ENCODE measurements at regions not wholly inside any gene's neighbourhood (a gene's known extent, or its start where the extent isn't known, plus 50 kb on each side); places are given as distances from the start of the nearest gene placed in this dataset.

DNA sequence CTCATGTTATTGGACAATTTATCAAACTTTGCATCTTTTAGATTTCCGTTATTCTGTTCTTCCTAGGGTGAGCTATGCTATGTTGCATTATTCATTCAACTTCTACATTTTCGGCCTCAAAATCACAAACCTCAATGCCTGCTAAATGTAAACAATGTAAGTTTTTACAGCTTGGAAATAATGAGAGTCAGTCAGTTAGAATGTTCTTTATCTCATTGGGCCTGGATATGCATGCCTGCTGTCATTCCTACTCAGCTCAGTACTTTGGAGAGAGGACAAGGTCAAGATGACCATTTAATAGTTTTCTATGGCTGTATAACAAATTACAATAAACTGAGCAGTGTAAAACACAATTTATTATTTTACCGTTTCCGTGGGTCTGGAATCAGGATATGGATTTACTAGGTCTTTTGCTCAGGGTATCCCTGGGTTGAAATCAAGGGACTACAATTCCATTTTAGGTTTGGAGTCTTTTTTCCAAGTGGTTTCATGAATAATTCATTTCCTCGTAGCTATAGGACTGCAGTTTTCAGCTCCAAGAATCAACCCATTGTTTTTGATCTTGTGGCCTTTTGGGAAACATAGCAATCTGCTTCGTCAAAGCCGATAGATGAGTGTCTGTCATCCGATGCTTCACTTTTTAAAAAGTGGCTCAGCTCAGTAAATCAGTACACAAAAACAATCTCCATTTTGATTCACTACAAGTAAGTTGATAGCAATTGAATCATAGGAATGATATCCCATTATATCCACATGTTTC lies 1143.2 kb upstream of the CDH6 start:
- TF ChIP-seq ZC3H10 (CRISPR knock-in tag; IDR thresholded peaks at IDR 0.05) (no peak), TOX (CRISPR knock-in tag; IDR thresholded peaks at IDR 0.05; ENCODE audit: borderline replicate concordance) (no peak), ESRRG (CRISPR knock-in tag; IDR thresholded peaks at IDR 0.05) (no peak), ARNTL (CRISPR knock-in tag; IDR thresholded peaks at IDR 0.05; ENCODE audit: borderline replicate concordance, low read depth) (no peak), RARB (CRISPR knock-in tag; IDR thresholded peaks at IDR 0.05) (no peak), PPARA (CRISPR knock-in tag; IDR thresholded peaks at IDR 0.05; ENCODE audit: borderline replicate concordance) (no peak), TCF4 (CRISPR knock-in tag; IDR thresholded peaks at IDR 0.05; ENCODE audit: borderline replicate concordance) (no peak), ZNF565 (CRISPR knock-in tag; conservative IDR thresholded peaks at IDR 0.05; ENCODE audit: low read depth) (no peak), ISL1 (CRISPR knock-in tag; IDR thresholded peaks at IDR 0.05) (no peak), BACH2 (CRISPR knock-in tag; IDR thresholded peaks at IDR 0.05; ENCODE audit: borderline replicate concordance) (no peak)
- TF ChIP-seq, protein P1, sequence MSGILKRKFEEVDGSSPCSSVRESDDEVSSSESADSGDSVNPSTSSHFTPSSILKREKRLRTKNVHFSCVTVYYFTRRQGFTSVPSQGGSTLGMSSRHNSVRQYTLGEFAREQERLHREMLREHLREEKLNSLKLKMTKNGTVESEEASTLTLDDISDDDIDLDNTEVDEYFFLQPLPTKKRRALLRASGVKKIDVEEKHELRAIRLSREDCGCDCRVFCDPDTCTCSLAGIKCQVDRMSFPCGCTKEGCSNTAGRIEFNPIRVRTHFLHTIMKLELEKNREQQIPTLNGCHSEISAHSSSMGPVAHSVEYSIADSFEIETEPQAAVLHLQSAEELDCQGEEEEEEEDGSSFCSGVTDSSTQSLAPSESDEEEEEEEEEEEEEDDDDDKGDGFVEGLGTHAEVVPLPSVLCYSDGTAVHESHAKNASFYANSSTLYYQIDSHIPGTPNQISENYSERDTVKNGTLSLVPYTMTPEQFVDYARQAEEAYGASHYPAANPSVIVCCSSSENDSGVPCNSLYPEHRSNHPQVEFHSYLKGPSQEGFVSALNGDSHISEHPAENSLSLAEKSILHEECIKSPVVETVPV (CRISPR knock-in tag; IDR thresholded peaks at IDR 0.05), result no peak
- ATAC-seq, result no peak

DNA sequence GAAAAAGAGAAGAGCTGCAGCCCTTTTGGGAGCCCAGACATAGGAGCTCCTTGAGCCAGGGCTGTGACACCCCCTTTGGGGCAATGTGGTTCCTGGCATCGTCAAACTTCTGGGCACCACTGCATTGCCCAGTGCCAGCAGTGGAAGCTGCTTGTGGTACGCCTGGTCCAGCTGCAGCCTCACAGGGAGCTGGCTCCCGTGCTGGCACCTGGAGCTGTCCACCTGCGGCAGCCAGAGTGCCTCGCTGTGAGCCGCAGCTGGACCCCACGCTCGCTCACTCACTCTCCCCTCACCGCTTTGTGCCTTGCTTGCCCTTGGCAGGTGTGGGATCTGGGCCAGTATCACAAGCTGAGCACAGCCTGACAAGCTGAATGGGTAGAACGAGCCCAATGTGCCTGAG lies 1150.8 kb upstream of the CDH6 start:
- no peak for TF ChIP-seq ISL1 (CRISPR knock-in tag; IDR thresholded peaks at IDR 0.05)
- no peak for TF ChIP-seq ARNTL (CRISPR knock-in tag; IDR thresholded peaks at IDR 0.05; ENCODE audit: borderline replicate concordance, low read depth)
- no peak for ATAC-seq

DNA sequence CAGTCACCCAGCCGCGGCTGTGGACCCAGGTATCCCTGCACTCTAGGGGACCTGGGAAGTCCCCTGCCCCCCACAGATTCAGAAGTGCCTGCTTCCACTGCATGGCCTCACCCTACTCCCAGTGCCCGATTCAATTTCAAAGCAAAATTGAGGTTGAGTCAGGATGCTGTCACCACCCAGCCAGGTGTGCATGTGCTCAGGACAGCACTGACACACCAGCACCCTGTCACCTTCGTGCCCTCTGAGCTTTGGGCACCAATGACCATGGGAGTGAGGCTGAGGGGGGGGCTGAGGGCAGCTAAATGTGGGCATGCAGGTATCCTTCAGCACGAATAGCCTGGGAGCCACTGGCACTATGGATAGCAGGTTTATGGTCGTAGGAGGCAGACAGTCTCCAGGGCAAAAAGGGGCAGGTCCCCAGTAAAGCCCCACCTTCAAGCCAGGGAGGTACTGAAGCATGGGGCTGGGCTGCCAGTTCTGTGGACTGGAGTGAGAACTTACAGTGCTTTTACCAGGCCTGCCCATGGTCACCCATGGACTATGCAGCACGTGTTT lies 1151.6 kb upstream of the CDH6 start:
- no peak for TF ChIP-seq BACH2 (CRISPR knock-in tag; IDR thresholded peaks at IDR 0.05; ENCODE audit: borderline replicate concordance)
- TF ChIP-seq, protein P2, sequence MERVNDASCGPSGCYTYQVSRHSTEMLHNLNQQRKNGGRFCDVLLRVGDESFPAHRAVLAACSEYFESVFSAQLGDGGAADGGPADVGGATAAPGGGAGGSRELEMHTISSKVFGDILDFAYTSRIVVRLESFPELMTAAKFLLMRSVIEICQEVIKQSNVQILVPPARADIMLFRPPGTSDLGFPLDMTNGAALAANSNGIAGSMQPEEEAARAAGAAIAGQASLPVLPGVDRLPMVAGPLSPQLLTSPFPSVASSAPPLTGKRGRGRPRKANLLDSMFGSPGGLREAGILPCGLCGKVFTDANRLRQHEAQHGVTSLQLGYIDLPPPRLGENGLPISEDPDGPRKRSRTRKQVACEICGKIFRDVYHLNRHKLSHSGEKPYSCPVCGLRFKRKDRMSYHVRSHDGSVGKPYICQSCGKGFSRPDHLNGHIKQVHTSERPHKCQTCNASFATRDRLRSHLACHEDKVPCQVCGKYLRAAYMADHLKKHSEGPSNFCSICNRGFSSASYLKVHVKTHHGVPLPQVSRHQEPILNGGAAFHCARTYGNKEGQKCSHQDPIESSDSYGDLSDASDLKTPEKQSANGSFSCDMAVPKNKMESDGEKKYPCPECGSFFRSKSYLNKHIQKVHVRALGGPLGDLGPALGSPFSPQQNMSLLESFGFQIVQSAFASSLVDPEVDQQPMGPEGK (CRISPR knock-in tag; IDR thresholded peaks at IDR 0.05; ENCODE audit: borderline replicate concordance), result no peak
- ATAC-seq, result no peak

DNA sequence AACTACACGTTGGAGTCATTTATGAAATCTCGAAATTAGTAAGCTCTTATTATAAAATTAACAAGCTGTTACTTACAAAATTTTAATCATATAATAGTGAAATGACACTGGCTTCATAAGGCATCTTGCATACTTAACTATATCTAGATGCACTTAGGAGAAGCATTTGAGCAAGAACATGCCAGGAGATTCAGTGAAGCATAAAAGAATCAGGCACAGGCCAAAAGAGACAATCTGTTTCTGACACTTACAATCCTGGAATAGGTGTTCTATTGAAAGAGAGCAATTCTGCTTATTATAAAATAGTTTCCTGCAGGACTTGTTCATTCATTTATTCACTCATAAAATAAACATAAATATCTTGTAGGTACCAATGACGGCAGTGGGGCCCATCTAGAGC lies 1152.2 kb upstream of the CDH6 start:
- ATAC-seq, result no peak
- TF ChIP-seq ZFP30 (CRISPR knock-in tag; IDR thresholded peaks at IDR 0.05), result no peak
- TF ChIP-seq SNAI2 (CRISPR knock-in tag; IDR thresholded peaks at IDR 0.05), result no peak
- TF ChIP-seq, protein P3, sequence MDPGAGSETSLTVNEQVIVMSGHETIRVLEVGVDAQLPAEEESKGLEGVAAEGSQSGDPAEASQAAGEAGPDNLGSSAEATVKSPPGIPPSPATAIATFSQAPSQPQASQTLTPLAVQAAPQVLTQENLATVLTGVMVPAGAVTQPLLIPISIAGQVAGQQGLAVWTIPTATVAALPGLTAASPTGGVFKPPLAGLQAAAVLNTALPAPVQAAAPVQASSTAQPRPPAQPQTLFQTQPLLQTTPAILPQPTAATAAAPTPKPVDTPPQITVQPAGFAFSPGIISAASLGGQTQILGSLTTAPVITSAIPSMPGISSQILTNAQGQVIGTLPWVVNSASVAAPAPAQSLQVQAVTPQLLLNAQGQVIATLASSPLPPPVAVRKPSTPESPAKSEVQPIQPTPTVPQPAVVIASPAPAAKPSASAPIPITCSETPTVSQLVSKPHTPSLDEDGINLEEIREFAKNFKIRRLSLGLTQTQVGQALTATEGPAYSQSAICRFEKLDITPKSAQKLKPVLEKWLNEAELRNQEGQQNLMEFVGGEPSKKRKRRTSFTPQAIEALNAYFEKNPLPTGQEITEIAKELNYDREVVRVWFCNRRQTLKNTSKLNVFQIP (CRISPR knock-in tag; IDR thresholded peaks at IDR 0.05; ENCODE audit: borderline replicate concordance, low read depth), result no peak
- TF ChIP-seq ZC3H10 (CRISPR knock-in tag; IDR thresholded peaks at IDR 0.05), result no peak
- no peak for TF ChIP-seq ZFP3 (CRISPR knock-in tag; IDR thresholded peaks at IDR 0.05)
- TF ChIP-seq ZNF8 (CRISPR knock-in tag; IDR thresholded peaks at IDR 0.05), result no peak
- no peak for TF ChIP-seq TCF4 (CRISPR knock-in tag; IDR thresholded peaks at IDR 0.05; ENCODE audit: borderline replicate concordance)
- no peak for TF ChIP-seq TOX (CRISPR knock-in tag; IDR thresholded peaks at IDR 0.05; ENCODE audit: borderline replicate concordance)
- no peak for TF ChIP-seq PPARA (CRISPR knock-in tag; IDR thresholded peaks at IDR 0.05; ENCODE audit: borderline replicate concordance)
- TF ChIP-seq, protein P1 (CRISPR knock-in tag; IDR thresholded peaks at IDR 0.05), result no peak
- TF ChIP-seq RARB (CRISPR knock-in tag; IDR thresholded peaks at IDR 0.05), result no peak
- TF ChIP-seq BACH2 (CRISPR knock-in tag; IDR thresholded peaks at IDR 0.05; ENCODE audit: borderline replicate concordance), result no peak
- TF ChIP-seq ARNTL (CRISPR knock-in tag; IDR thresholded peaks at IDR 0.05; ENCODE audit: borderline replicate concordance, low read depth), result no peak
- no peak for TF ChIP-seq GLIS3 (CRISPR knock-in tag; IDR thresholded peaks at IDR 0.05)
- TF ChIP-seq, protein P2 (CRISPR knock-in tag; IDR thresholded peaks at IDR 0.05; ENCODE audit: borderline replicate concordance), result no peak

Data from SK-N-SH treated with all-trans-retinoic acid at 6 μM for 48 hours (cell line).